ENCODE measurements at regions not wholly inside any gene's neighbourhood (a gene's known extent, or its start where the extent isn't known, plus 50 kb on each side); places are given as distances from the start of the nearest gene placed in this dataset.
A peak's percentile ranks its signal among the peaks of the same experiment; 100 is the strongest.

DNA sequence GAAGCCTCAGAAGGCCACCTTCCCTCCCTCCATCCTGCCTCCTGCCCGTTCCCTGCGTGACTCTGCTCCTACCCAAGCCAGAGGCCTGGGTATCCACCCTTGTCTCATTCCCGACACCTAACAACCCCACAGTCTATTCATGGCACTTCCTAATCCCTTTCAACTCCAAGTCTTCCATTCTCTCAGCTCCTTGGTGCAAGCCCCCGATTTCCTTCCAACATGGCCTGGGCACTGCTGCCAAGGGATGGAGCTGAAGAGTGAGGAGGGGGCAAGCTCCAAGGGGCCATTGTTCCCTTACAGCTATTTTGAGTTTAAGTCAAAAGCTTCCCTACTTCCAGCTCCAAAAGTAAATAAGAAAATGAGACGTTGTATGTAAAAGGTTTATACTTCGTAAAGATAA lies 84.8 kb upstream of the ASB18 start:
- H3K27ac ChIP-seq: no peak overlapping the region
- TF ChIP-seq, protein P1, sequence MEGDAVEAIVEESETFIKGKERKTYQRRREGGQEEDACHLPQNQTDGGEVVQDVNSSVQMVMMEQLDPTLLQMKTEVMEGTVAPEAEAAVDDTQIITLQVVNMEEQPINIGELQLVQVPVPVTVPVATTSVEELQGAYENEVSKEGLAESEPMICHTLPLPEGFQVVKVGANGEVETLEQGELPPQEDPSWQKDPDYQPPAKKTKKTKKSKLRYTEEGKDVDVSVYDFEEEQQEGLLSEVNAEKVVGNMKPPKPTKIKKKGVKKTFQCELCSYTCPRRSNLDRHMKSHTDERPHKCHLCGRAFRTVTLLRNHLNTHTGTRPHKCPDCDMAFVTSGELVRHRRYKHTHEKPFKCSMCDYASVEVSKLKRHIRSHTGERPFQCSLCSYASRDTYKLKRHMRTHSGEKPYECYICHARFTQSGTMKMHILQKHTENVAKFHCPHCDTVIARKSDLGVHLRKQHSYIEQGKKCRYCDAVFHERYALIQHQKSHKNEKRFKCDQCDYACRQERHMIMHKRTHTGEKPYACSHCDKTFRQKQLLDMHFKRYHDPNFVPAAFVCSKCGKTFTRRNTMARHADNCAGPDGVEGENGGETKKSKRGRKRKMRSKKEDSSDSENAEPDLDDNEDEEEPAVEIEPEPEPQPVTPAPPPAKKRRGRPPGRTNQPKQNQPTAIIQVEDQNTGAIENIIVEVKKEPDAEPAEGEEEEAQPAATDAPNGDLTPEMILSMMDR (IDR thresholded peaks at IDR 0.05 in 8 of 11, conservative IDR thresholded peaks at IDR 0.05 in 3 of 11): no peak
- TF ChIP-seq POLR2AphosphoS5 (IDR thresholded peaks at IDR 0.05) (no peak), POLR2A (IDR thresholded peaks at IDR 0.05) (no peak)
- peaks cover 0 to 34% (median 0%) of the 10 kb centered on the region in 7 donors for H3K27me3 ChIP-seq (replicated peaks in 1 of 7)
- 88 to 97% (median 90%) methylated on average over 6 of the region's 6 CpGs for WGBS, 5 donors
- no peak for DNase-seq
- H3K9me3 ChIP-seq: no peaks in the 10 kb centered on the region
- peaks cover 0 to 9% (median 7%) of the 10 kb centered on the region in 6 donors for H3K4me1 ChIP-seq
- H3K4me3 ChIP-seq: no peak overlapping the region
- intact Hi-C loops (cut with DNase I; ENCODE audit: low total_unique reads): no loop called here
- no peaks in the 10 kb centered on the region for H3K36me3 ChIP-seq

DNA sequence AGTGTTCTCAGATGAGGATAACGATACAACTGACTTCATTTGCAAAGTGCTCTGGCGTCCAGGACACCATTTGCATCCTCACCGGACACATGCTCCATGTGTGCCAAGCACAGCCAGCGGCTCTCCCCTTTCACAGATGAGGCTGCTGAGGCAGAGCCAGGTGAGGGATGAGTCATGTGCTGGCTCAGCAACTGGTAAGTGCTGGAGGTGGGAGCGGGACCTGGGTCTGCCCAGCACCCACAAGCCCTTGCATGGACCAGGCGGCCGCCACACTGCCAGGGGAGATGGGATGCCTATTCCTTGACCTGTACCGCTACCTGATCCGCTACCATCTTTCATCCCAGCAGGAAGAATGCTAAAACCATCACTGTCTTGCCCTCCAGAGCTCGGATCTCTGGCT lies 86.2 kb upstream of the ASB18 start:
- no peak for DNase-seq
- no peak for TF ChIP-seq POLR2AphosphoS5 (IDR thresholded peaks at IDR 0.05)
- TF ChIP-seq, protein P1 (IDR thresholded peaks at IDR 0.05 in 8 of 11, conservative IDR thresholded peaks at IDR 0.05 in 3 of 11): no peak
- Histone ChIP-seq H3K4me1 (peaks cover 0 to 9% (median 7%) of the 10 kb centered on the region in 6 donors), H3K9me3 (no peaks in the 10 kb centered on the region), H3K4me3 (no peak overlapping the region), H3K36me3 (no peaks in the 10 kb centered on the region), H3K27me3 (replicated peaks in 1 of 7) (peaks cover 0 to 34% (median 0%) of the 10 kb centered on the region in 7 donors), H3K27ac (no peak overlapping the region)
- intact Hi-C loops (cut with DNase I; ENCODE audit: low total_unique reads): loop anchor here (5.0 kb wide), 2 partner anchors 222 to 712 kb away; no protein-coding TSS in a partner anchor
- 83 to 94% (median 88%) methylated on average over 8 to 10 of the region's 10 CpGs for WGBS, 5 donors

DNA sequence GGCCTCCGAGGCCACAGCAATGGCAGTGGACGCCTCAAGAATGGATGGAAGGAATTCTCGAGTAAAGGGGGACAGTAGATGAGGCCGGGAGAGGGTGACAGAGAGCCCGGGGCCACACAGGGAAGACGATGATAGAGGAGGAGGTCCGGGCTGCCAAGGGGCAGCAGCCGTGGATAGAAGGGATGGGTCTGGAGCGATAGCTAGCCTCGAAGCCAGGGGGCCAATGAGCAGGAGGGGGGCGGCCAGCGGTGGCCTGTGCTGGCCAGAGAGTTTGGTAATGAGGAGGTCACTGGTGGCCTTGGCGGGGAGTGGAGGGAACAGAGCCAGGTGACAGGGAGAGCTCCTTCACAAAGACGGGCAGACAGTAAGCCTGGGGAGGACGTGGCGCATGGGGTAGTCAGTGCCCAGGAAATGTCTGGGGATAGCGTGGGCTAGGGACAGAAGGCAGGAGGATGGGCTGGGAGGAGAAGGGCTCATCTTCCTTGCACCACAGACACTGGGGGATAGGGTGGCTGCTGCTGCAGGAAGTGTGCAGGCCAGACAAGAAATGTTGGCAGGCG lies 87.8 kb upstream of the ASB18 start:
- 77 to 92% (median 88%) methylated on average over 18 of the region's 18 CpGs for WGBS, 5 donors
- H3K4me1 ChIP-seq: peaks cover 0 to 9% (median 7%) of the 10 kb centered on the region in 6 donors
- peaks cover 0 to 34% (median 0%) of the 10 kb centered on the region in 7 donors for H3K27me3 ChIP-seq (replicated peaks in 1 of 7)
- H3K27ac ChIP-seq: no peak overlapping the region
- DNase-seq: no peak
- no peaks in the 10 kb centered on the region for H3K9me3 ChIP-seq
- no peak for TF ChIP-seq POLR2AphosphoS5 (IDR thresholded peaks at IDR 0.05)
- TF ChIP-seq, protein P1 (IDR thresholded peaks at IDR 0.05 in 8 of 11, conservative IDR thresholded peaks at IDR 0.05 in 3 of 11): no peak
- TF ChIP-seq POLR2A (IDR thresholded peaks at IDR 0.05): no peak
- H3K4me3 ChIP-seq: no peak overlapping the region
- no peaks in the 10 kb centered on the region for H3K36me3 ChIP-seq
- intact Hi-C loops (cut with DNase I; ENCODE audit: low total_unique reads): loop anchor here (5.0 kb wide), 2 partner anchors 220 to 710 kb away; no protein-coding TSS in a partner anchor

DNA sequence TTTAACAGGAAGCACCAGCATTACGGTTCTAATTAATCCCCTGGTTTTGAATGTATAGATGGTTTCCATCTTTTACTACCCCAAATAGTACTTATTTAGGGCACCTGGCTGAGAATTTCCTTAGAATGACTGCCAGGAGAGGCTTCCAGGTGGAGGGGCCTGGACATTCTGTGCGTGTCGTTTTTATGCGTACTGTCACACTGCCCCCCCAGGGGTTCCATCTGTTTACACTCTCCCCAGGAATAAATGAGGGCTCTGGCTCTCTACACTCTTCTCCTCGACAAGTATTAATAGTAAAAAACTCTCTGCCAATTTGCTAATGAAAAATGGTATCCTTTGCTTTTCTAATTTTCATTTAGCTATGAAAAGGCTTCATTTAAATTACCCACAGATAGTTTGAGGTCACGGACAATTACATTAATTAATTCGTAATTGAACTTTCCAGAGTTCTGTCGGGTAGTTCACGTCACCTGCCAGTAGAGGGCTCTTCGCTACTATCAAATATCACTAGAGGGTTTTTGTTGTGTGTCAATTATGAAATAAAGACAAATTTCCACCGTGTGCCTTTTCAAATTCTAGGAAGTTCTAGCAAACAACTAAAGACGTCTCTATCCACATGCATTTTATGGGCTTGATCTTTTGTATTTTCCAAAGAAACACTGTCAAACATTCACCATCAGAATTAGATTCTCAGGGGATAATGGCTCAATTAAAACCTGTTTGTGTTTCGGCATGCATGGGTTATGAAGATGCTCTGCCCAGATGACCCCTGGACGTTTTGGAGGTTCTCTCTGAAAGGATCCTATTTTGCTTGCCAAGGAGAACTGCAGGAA lies 88.8 kb upstream of the ASB18 start:
- Histone ChIP-seq H3K36me3 (no peaks in the 10 kb centered on the region), H3K4me1 (peaks cover 0 to 9% (median 7%) of the 10 kb centered on the region in 6 donors), H3K9me3 (no peaks in the 10 kb centered on the region), H3K27ac (no peak overlapping the region), H3K4me3 (no peak overlapping the region), H3K27me3 (replicated peaks in 1 of 7) (peaks cover 0 to 34% (median 0%) of the 10 kb centered on the region in 7 donors)
- TF ChIP-seq POLR2AphosphoS5 (IDR thresholded peaks at IDR 0.05): no peak
- no peak for TF ChIP-seq POLR2A (IDR thresholded peaks at IDR 0.05)
- TF ChIP-seq, protein P1 (IDR thresholded peaks at IDR 0.05 in 8 of 11, conservative IDR thresholded peaks at IDR 0.05 in 3 of 11): peak; percentile 56 to 84 (median 77)
- 17 to 23% (median 19%) methylated on average over 14 of the region's 14 CpGs for WGBS, 5 donors
- intact Hi-C loops (cut with DNase I; ENCODE audit: low total_unique reads): loop anchor here (5.0 kb wide), 2 partner anchors 219 to 709 kb away; no protein-coding TSS in a partner anchor
- no peak for DNase-seq
